Mucosa of gallbladder (tissue), 1 donor: ENCODE measurements at regions not wholly inside any gene's neighbourhood (a gene's known extent, or its start where the extent isn't known, plus 50 kb on each side); places are given as distances from the start of the nearest gene placed in this dataset.

Source experiments
- DNase-seq: peaks from one replicate; pipeline ENCODE4 v3.0.0-alpha.2; 2020; ENCODE audit warnings: low spot score
- donor health status: DM: no; HTN: no; CAD: no.

- DNase-seq: peak; percentile 40
These were observed 601.1 kb downstream of the TLR4 start for GRCh38 chr9:118305331-118305730.

- DNase-seq: peak; percentile 19
These were observed 602.6 kb downstream of the TLR4 start for GRCh38 chr9:118306801-118307200.

GRCh38 chr9:118313965-118314364 lies 609.8 kb downstream of the TLR4 start:
- DNase-seq: no peak

GRCh38 chr9:118316831-118317343 lies 612.7 kb downstream of the TLR4 start:
- no peak for DNase-seq

- peak; percentile 26 for DNase-seq
These were observed 614.7 kb downstream of the TLR4 start for GRCh38 chr9:118318770-118319431.

- no peak for DNase-seq
These were observed 617.6 kb downstream of the TLR4 start for GRCh38 chr9:118321788-118322187.

- no peak for DNase-seq
These were observed 620.5 kb downstream of the TLR4 start for GRCh38 chr9:118324706-118325105.

- no peak for DNase-seq
These were observed 621.6 kb downstream of the TLR4 start for GRCh38 chr9:118325757-118326156.

GRCh38 chr9:118326326-118326725 lies 622.1 kb downstream of the TLR4 start:
- DNase-seq: no peak

GRCh38 chr9:118330191-118330986 lies 626.2 kb downstream of the TLR4 start:
- DNase-seq: no peak

GRCh38 chr9:118331622-118332045 lies 627.4 kb downstream of the TLR4 start:
- peak; percentile 81 for DNase-seq

- no peak for DNase-seq
These were observed 632.2 kb downstream of the TLR4 start for GRCh38 chr9:118336250-118336942.

- DNase-seq: no peak
These were observed 632.7 kb downstream of the TLR4 start for GRCh38 chr9:118336943-118337330.

- no peak for DNase-seq
These were observed 655.8 kb downstream of the TLR4 start for GRCh38 chr9:118360036-118360435.

- no peak for DNase-seq
These were observed 657.9 kb downstream of the TLR4 start for GRCh38 chr9:118362123-118362522.

- no peak for DNase-seq
These were observed 658.4 kb downstream of the TLR4 start for GRCh38 chr9:118362596-118362995.

- DNase-seq: no peak
These were observed 660.3 kb downstream of the TLR4 start for GRCh38 chr9:118364266-118365106.

- no peak for DNase-seq
These were observed 662.0 kb downstream of the TLR4 start for GRCh38 chr9:118366228-118366627.

GRCh38 chr9:118367383-118367782 lies 663.2 kb downstream of the TLR4 start:
- DNase-seq: no peak

- DNase-seq: no peak
These were observed 680.4 kb downstream of the TLR4 start for GRCh38 chr9:118384531-118385100.

- DNase-seq: no peak
These were observed 691.2 kb downstream of the TLR4 start for GRCh38 chr9:118395415-118395814.
